ENCODE measurements at regions not wholly inside any gene's neighbourhood (a gene's known extent, or its start where the extent isn't known, plus 50 kb on each side); places are given as distances from the start of the nearest gene placed in this dataset.

DNA sequence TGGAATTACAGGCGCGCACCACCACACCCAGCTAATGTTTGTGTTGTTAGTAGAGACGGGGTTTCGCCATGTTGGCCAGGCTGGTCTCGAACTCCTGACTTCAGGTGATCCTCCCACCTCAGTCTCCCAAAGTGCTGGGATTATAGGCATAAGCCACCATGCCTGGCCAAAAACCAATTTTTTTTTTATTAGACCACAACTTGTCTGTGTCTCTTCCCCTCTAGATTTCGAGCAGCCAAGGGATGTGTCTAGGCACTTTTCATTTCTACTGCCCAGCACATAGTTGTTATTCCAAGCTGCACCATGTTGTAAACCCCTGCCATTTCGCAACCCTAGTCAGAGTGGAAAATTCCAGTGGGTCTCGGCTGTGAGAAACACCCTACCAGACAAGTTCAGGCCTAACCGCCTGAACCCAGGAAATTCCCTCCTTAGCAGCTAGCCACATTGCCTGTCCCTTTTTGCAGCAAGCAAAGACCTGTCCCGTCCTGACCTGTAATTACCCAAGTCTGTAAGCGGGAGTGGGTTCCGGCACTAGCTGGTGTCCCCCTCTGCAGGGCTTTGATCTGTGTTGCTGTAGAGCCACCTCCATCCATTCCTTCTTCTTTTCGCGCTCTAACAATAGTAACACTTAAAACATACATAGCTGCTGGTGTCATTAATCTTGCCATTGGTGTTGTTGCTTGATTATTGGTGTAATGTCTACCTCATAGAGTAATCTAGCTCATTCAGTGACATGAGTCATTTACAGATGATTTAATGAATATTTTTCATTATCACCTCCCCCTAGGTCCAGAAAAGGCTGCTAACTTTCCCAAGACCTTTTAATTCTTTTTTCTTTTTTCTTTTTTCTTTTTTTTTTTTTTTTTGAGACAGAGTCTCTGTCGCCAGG, 77.3 kb upstream of the ATF7IP2 start:
- no TSS peak for BruUV-seq (replicated peaks)
- Histone ChIP-seq H3F3A (ENCODE audit: insufficient read depth, low read depth) (no peaks in the 10 kb centered on the region), H3K79me2 (ENCODE audit: low read depth) (no peaks in the 10 kb centered on the region), H3K4me3 (no peak overlapping the region), H3K27ac (no peak overlapping the region), H3K9me3 (ENCODE audit: insufficient read depth, low read depth) (no peaks in the 10 kb centered on the region), H3K4me2 (no peak overlapping the region), H2AFZ (no peak overlapping the region), H3K4me1 (replicated peaks; ENCODE audit: insufficient read depth) (no peaks in the 10 kb centered on the region), H3K36me3 (ENCODE audit: low read depth) (no peaks in the 10 kb centered on the region), H3K27me3 (ENCODE audit: insufficient read depth, low read depth) (no peaks in the 10 kb centered on the region), H3K9me2 (ENCODE audit: insufficient read depth) (no peaks in the 10 kb centered on the region), H4K20me1 (ENCODE audit: insufficient read depth) (no peaks in the 10 kb centered on the region)
- no peak for TF ChIP-seq EZH2 (IDR thresholded peaks at IDR 0.05; ENCODE audit: low read depth)
- TF ChIP-seq, protein P1, sequence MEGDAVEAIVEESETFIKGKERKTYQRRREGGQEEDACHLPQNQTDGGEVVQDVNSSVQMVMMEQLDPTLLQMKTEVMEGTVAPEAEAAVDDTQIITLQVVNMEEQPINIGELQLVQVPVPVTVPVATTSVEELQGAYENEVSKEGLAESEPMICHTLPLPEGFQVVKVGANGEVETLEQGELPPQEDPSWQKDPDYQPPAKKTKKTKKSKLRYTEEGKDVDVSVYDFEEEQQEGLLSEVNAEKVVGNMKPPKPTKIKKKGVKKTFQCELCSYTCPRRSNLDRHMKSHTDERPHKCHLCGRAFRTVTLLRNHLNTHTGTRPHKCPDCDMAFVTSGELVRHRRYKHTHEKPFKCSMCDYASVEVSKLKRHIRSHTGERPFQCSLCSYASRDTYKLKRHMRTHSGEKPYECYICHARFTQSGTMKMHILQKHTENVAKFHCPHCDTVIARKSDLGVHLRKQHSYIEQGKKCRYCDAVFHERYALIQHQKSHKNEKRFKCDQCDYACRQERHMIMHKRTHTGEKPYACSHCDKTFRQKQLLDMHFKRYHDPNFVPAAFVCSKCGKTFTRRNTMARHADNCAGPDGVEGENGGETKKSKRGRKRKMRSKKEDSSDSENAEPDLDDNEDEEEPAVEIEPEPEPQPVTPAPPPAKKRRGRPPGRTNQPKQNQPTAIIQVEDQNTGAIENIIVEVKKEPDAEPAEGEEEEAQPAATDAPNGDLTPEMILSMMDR (conservative IDR thresholded peaks at IDR 0.05) = no peak
- DNase-seq = no peak
- ChIA-PET CTCF (no interaction called here), POLR2A (ENCODE audit: unreplicated experiment) (interaction anchor here (0.7 kb wide), 1 partner anchor 12 kb away, joined by 4 read pairs; no protein-coding TSS in a partner anchor)
- intact Hi-C loops (cut with micrococcal nuclease; ENCODE audit: unreplicated experiment) = no loop called here

DNA sequence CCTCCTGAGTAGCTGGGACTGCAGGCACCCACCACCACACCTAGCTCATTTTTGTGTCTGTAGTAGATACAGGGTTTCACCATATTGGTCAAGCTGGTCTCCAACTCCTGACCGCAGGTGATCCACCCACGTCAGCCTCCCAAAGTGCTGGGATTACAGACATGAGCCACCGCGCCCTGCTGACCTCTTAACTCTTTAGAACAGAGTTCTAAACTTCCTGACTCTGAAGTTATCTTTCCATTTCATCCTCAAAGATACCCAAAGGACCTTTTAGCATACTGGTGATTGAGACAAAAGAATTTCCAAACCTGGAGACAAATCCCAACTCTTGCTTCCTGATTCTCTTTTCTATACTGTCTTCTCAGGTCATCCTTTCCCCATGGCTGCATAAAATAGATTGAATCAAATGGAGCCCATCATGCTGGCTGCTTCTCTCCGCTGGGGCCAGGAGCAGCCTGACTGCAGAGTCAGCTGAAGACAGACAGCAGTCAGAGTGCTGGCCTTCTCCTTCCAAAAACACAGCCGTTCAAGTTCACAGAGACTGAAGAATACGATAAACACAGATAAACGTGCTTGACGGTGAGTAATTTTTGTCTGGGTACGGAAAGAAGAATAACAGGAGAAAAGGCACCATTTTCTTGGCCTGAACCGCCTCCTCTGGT, 76.5 kb upstream of the ATF7IP2 start:
- H3K4me3 ChIP-seq = no peak overlapping the region
- no peaks in the 10 kb centered on the region for H3F3A ChIP-seq (ENCODE audit: insufficient read depth, low read depth)
- no peak overlapping the region for H3K4me2 ChIP-seq
- H3K9me2 ChIP-seq (ENCODE audit: insufficient read depth) = no peaks in the 10 kb centered on the region
- CTCF ChIA-PET = no interaction called here
- no TSS peak for BruUV-seq (replicated peaks)
- no peaks in the 10 kb centered on the region for H3K36me3 ChIP-seq (ENCODE audit: low read depth)
- intact Hi-C loops (cut with micrococcal nuclease; ENCODE audit: unreplicated experiment) = no loop called here
- no peaks in the 10 kb centered on the region for H3K9me3 ChIP-seq (ENCODE audit: insufficient read depth, low read depth)
- no peak overlapping the region for H2AFZ ChIP-seq
- no peaks in the 10 kb centered on the region for H3K4me1 ChIP-seq (replicated peaks; ENCODE audit: insufficient read depth)
- H3K27me3 ChIP-seq (ENCODE audit: insufficient read depth, low read depth) = no peaks in the 10 kb centered on the region
- DNase-seq = no peak
- no peaks in the 10 kb centered on the region for H3K79me2 ChIP-seq (ENCODE audit: low read depth)
- no peaks in the 10 kb centered on the region for H4K20me1 ChIP-seq (ENCODE audit: insufficient read depth)
- TF ChIP-seq EZH2 (IDR thresholded peaks at IDR 0.05; ENCODE audit: low read depth) = no peak
- TF ChIP-seq, protein P1 (conservative IDR thresholded peaks at IDR 0.05) = no peak
- POLR2A ChIA-PET (ENCODE audit: unreplicated experiment) = interaction anchor here (0.7 kb wide), 1 partner anchor 13 kb away, joined by 4 read pairs; no protein-coding TSS in a partner anchor
- H3K27ac ChIP-seq = no peak overlapping the region

DNA sequence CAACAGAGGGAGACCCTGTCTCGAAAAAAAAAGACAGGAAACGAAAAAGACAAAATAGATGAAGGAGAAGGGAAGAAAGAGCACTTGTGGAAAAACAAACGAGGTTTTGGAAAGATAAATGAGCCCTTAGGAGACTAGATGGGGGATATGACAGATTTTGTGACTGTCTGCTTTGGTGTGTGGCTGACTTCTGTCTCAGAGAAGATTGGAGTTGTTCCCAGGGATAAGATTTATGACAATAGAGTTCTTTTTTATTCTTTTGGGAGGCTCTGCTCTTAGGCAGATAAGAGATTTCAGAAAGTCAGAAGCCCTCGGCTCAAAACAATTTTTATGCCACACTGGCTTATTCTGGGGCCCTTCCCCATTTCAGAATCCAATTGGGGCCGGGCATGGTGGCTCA, 73.9 kb upstream of the ATF7IP2 start:
- Histone ChIP-seq H3K4me1 (replicated peaks; ENCODE audit: insufficient read depth) (no peaks in the 10 kb centered on the region), H3K9me3 (ENCODE audit: insufficient read depth, low read depth) (no peaks in the 10 kb centered on the region), H3F3A (ENCODE audit: insufficient read depth, low read depth) (no peaks in the 10 kb centered on the region), H3K4me3 (no peak overlapping the region), H3K36me3 (ENCODE audit: low read depth) (no peaks in the 10 kb centered on the region), H2AFZ (no peak overlapping the region), H3K79me2 (ENCODE audit: low read depth) (no peaks in the 10 kb centered on the region), H3K27me3 (ENCODE audit: insufficient read depth, low read depth) (no peaks in the 10 kb centered on the region), H3K9me2 (ENCODE audit: insufficient read depth) (no peaks in the 10 kb centered on the region), H3K27ac (no peak overlapping the region), H3K4me2 (no peak overlapping the region), H4K20me1 (ENCODE audit: insufficient read depth) (no peaks in the 10 kb centered on the region)
- TF ChIP-seq, protein P1 (conservative IDR thresholded peaks at IDR 0.05) = no peak
- no peak for TF ChIP-seq EZH2 (IDR thresholded peaks at IDR 0.05; ENCODE audit: low read depth)
- CTCF ChIA-PET = no interaction called here
- intact Hi-C loops (cut with micrococcal nuclease; ENCODE audit: unreplicated experiment) = loop anchor here (5.0 kb wide), 1 partner anchor 195 kb away; no protein-coding TSS in a partner anchor
- DNase-seq = no peak
- POLR2A ChIA-PET (ENCODE audit: unreplicated experiment) = no interaction called here
- no TSS peak for BruUV-seq (replicated peaks)

All from PC-9 (cell line).